Prostate gland (tissue), 2 donors: ENCODE measurements at regions not wholly inside any gene's neighbourhood (a gene's known extent, or its start where the extent isn't known, plus 50 kb on each side); places are given as distances from the start of the nearest gene placed in this dataset.

Experiments
- POLR2A ChIP-seq: fragments of 450-650 bp; IDR thresholded peaks from one replicate; pipeline ENCODE4 v1.6.1; 2016; ENCODE audit warnings: antibody characterized with exemption, mild to moderate bottlenecking
- POLR2AphosphoS5 ChIP-seq: sonication (generic); formaldehyde crosslinking; IDR thresholded peaks from one replicate; pipeline ENCODE4 v1.6.1; 2017; ENCODE audit warnings: antibody characterized with exemption
- TF ChIP-seq, protein P1 (sequence below), 4 experiments: fragments of 200-600 bp in 2 of 4; fragments of 450-650 bp in 2 of 4; sonication (generic) in 2 of 4; IDR thresholded peaks; 1 replicate in 3 of 4; 2 replicates in 1 of 4; pipeline ENCODE4 v1.5.1; 2016 to 2019; ENCODE audit warnings: antibody characterized with exemption in 4 of 4, mild to moderate bottlenecking in 2 of 4, moderate library complexity in 2 of 4

DNA sequence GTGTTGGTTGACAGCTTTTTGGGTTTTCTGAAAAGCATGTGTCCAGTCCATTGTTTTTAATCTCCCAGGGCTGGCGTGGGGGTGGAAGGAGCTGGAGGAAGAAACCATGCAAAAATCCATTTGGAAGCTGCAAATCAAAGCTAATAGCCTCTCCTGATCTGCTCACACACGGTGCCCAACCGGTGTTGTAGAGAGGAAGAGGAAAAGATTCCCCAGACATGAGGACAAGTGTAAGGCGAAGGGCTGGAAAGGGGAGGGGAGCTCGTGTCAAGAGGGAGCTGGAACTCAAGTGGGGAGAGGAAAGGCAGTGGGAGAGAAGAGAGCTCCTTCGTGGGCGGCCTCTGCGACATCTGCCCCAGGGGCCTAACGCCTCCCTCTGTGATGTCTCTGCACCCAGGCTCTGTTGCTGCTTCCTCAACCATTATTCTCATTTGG, 112.3 kb upstream of the IRF2BP2 start:
- TF ChIP-seq, protein P1, sequence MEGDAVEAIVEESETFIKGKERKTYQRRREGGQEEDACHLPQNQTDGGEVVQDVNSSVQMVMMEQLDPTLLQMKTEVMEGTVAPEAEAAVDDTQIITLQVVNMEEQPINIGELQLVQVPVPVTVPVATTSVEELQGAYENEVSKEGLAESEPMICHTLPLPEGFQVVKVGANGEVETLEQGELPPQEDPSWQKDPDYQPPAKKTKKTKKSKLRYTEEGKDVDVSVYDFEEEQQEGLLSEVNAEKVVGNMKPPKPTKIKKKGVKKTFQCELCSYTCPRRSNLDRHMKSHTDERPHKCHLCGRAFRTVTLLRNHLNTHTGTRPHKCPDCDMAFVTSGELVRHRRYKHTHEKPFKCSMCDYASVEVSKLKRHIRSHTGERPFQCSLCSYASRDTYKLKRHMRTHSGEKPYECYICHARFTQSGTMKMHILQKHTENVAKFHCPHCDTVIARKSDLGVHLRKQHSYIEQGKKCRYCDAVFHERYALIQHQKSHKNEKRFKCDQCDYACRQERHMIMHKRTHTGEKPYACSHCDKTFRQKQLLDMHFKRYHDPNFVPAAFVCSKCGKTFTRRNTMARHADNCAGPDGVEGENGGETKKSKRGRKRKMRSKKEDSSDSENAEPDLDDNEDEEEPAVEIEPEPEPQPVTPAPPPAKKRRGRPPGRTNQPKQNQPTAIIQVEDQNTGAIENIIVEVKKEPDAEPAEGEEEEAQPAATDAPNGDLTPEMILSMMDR (IDR thresholded peaks at IDR 0.05): no peak
- TF ChIP-seq POLR2A (no peak), POLR2AphosphoS5 (no peak)
